GM12873 (cell line): ENCODE measurements at regions not wholly inside any gene's neighbourhood (a gene's known extent, or its start where the extent isn't known, plus 50 kb on each side); places are given as distances from the start of the nearest gene placed in this dataset.

Experiments used
- TF ChIP-seq, protein P1 (sequence below): IDR thresholded peaks from 2 replicates; pipeline ENCODE4 v1.5.1; 2012; ENCODE audit warnings: low read depth, mild to moderate bottlenecking, moderate library complexity, low read length, control low read depth; ENCODE audit not compliant: insufficient read depth; ENCODE audit errors: missing control alignments

DNA sequence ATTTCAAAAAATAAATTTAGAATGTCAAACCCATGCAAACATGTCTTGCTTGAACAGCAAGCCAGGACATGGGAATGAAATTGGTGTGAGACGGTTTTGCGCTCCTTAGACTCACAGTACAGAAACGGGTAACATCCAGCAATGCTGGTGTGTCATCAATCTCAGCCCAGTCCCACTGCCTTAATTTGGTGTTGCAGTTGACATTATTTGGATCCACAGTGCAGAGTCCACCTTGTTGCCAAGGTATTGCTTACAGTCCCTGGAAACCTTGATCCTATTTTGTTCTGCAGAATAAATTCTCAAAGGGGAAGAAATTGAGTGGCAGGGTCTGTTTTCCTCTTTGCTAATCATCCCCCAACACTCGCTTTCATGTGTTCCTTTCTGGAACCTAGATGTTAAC lies 311.6 kb upstream of the MON1B start:
- TF ChIP-seq, protein P1, sequence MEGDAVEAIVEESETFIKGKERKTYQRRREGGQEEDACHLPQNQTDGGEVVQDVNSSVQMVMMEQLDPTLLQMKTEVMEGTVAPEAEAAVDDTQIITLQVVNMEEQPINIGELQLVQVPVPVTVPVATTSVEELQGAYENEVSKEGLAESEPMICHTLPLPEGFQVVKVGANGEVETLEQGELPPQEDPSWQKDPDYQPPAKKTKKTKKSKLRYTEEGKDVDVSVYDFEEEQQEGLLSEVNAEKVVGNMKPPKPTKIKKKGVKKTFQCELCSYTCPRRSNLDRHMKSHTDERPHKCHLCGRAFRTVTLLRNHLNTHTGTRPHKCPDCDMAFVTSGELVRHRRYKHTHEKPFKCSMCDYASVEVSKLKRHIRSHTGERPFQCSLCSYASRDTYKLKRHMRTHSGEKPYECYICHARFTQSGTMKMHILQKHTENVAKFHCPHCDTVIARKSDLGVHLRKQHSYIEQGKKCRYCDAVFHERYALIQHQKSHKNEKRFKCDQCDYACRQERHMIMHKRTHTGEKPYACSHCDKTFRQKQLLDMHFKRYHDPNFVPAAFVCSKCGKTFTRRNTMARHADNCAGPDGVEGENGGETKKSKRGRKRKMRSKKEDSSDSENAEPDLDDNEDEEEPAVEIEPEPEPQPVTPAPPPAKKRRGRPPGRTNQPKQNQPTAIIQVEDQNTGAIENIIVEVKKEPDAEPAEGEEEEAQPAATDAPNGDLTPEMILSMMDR, result no peak

DNA sequence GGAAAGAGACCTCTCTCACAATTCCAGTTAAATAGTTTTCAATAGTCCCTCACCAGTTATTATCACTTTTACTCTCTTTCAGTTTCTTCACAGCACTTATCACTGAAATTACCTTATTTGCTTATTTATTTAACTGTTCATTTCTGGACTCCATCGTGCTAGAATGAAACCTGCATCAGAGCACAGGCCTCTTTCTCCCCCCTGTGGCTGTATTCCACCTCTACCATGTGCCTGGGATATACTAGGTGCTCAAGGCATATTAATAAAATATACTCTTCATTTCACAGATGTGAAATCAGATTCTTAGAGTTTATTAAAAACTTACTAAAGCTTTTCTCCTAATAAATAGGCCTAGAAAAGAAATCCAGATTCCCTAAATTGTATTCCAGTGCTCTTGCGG lies 308.9 kb upstream of the MON1B start:
- TF ChIP-seq, protein P1, result no peak

DNA sequence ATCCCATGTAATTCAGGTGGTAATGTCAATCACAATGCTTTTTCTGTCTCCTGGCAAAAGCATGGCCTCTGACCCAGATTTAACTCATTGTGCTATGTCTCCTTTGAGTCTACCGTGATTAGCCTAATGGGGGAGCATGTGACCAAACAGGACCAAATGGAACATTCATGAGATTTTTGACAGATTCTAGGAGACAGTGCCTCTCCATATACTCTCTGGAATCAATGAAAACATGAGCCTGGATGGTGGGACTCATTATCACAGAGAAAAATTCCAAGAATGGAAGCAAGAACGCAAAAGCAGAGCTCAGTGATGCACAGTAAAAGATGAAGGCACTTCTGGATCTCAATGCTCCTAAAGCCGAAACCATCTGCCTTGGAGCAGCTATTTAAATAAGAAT lies 307.9 kb upstream of the MON1B start:
- TF ChIP-seq, protein P1, result no peak

DNA sequence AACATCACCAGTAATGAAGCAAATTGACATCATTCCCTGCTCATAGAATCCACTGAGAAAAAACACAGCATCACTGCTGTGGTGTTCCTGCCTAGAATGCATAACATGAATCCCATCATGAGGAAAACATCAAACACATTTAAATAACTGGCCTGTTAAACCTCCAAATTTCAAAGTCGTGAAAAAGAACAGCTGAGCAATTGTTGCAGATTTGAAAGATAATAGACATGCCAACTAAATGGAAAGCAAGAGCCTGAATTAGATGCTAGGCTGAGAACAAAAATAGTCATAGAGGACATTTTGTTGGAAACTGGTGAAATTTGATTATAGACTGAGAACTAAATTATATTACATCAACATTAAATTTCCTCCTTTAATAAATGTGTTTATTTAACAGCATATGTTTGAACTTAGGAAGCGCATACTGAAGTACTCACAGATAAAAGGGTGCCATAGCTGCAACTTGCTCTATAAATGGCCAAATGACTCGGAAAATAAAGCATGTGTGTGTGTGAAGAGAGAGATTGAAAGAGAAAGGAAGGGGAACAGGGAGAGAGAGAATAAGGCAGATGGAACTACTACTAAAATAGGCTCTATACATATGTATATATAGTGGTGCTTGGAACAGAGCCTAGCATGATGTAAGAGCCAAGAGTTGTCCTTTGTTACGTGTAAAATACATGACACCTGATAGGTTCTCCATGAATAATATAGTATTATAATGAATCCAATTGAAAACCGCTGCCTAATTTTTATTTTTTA lies 305.0 kb upstream of the MON1B start:
- TF ChIP-seq, protein P1, result no peak

DNA sequence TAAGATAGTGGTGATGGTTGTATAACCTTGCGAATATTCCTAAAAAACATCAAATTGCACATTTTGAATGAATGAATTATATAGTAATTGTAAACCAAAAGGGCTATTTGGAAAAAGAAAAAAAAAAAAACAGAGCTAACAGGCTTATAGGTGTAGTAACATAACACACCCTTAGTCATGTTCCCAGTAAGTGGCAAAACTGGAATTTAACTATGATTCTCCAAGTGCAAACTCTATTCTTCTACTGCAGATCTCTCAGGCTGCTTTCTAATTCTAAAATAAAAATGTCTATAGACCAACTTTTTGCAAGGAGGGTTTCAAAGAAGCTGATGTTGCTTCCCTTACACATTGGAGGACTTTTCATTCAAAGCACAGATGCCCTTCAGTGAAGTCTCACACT lies 293.2 kb upstream of the MON1B start:
- TF ChIP-seq, protein P1, result no peak

DNA sequence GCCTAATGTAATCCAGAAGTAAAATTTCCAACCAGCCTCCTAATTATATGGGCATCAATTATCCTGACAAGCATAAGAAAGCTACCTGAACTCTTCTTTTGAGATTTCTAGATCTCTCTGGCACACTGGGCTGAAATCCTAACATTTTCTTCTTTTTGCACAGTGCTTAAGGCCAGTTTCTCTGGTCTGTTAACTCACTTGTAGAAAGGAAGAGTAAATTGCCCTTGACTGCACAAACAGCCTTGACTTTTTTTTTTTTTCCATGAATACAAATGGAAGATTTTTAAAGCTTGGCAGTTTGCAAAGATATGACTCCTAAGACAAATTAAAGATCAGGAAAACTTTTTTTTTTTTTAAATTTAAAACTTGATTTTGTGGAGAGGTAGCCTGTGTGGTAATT lies 291.2 kb upstream of the MON1B start:
- TF ChIP-seq, protein P1, result no peak

DNA sequence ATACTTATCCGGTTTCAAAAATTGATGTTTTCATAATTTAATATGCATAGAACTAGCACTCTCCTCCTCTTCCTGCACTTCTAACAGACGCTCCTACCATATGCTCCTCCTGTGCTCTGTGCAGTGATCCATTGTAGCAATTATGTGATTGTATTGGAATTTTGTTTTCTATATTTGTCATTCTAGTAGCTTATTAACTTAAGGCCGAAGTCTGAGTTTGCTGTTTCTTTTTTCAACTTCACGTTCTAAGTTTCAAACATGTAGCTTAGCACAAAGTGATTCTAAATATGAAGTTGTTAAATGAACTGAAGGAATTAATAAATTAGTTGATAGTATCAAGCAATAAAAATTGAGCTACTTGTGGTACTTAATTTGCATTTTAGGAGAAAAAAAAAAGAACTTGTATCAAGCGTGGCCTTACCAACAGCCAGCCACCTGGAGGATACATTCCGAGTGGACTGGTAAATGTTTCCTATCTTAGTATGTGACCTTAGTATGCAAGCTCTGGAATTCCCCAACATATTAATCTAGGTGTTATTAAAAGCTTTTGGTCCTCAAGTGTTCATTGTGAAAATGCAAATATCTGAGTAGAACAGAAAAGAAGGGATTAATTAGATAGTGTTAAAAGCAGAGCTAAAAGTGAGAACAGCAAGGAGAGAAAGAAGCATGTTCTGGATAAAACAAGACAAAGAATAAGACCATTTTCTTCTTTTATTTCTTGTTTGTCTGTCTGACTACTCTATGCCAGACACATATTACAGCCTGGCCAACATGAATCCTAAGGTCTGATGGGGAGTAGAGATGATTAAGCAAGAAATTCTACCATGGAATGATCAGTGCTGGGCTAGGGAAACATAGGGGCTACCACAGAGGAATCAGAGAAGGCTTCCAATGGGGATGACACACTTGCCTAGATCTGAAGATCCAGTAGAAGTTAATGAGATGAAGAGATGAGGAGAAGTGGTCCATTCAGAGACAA lies 290.4 kb upstream of the MON1B start:
- TF ChIP-seq, protein P1, result no peak
